ENCODE measurements at regions not wholly inside any gene's neighbourhood (a gene's known extent, or its start where the extent isn't known, plus 50 kb on each side); places are given as distances from the start of the nearest gene placed in this dataset.
"Not testable (repeated sequence)": the region's sequence is repeated elsewhere in the genome, so short reads cannot be mapped to it uniquely, and the experiment has no call there.

- no peak for ATAC-seq
- DNase-seq (ENCODE audit: low spot score) = no peak
- intact Hi-C loops (cut with DNase I) = no loop called here
These were observed 129.2 kb downstream of the TBX18 start for GRCh38 chr6:84635081-84635761.

DNA sequence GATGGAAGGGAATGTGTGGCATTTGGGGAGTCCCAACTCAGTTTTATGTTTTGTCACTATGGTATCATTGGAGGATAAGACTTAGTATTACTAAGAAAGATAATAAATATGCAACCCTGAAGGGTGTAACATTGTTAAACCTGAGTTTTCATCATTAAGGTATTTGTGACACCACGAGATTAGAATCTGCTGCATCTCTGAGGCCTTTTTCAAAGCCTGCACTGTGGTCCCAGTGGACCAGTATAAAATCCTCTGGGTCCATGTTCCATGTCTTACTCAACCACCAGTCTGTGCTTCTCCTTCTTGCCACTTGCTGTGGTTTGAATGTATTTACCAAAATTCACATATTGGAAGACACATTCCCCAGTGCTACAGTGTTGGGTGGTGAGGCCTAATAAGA is 130.6 kb downstream of the TBX18 start:
- no peak for ATAC-seq
- DNase-seq (ENCODE audit: low spot score) = no peak
- intact Hi-C loops (cut with DNase I) = no loop called here

DNA sequence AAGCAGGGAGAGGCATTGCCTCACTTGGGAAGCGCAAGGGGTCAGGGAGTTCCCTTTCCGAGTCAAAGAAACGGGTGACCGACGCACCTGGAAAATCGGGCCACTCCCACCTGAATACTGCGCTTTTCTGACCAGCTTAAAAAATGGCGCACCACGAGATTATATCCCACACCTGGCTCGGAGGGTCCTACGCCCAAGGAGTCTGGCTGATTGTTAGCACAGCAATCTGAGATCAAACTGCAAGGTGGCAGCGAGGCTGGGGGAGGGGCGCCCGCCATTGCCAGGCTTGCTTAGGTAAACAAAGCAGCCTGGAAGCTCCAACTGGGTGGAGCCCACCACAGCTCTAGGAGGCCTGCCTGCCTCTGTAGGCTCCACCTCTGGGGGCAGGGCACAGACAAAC is 137.9 kb downstream of the TBX18 start:
- intact Hi-C loops (cut with DNase I); ATAC-seq; DNase-seq (ENCODE audit: low spot score): not testable (repeated sequence)

- intact Hi-C loops (cut with DNase I) = no loop called here
- no peak for DNase-seq (ENCODE audit: low spot score)
- no peak for ATAC-seq
These were observed 138.9 kb downstream of the TBX18 start for GRCh38 chr6:84625506-84625905.

GRCh38 chr6:84623956-84624680 is 140.3 kb downstream of the TBX18 start:
- ATAC-seq = peak; percentile 95
- no peak for DNase-seq (ENCODE audit: low spot score)
- intact Hi-C loops (cut with DNase I) = no loop called here

- DNase-seq (ENCODE audit: low spot score) (no peak), ATAC-seq (peak; percentile 39)
- intact Hi-C loops (cut with DNase I) = no loop called here
These were observed 145.6 kb downstream of the TBX18 start for GRCh38 chr6:84618836-84619235.

DNA sequence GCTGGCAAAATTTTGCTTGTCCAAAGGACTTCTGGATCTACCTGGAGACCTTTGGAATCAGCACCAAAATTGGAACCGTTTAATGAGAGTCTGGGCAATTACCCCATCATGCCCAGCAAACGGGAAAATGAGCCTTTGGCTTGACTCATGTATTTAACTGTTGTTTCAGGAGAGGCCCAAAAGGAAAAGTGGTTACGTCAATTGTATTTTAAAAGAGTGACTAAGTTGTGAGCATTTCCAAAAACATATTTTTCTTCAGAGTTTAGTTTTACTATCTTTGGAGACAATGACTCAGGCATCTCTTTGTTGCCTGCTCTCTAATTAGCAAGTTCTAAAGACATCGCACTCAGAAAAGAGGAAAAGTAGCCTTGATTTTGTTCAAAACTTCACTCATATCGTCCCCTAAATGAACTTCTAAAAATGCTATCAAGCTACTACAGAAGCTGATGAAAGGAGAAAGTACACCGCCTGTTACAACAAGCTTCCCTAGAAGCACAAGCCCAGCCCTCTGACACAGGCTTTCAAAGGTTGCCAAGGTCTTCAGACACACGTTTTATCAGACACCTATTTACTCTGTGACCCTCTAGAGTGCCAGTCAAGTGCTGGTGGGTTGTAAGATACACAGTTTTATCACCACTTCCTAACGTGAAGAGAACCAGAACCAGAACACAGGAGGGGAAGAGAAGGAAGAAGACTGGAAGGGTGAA is 146.2 kb downstream of the TBX18 start:
- ATAC-seq (peak; percentile 75), DNase-seq (ENCODE audit: low spot score) (no peak)
- intact Hi-C loops (cut with DNase I) = no loop called here

DNA sequence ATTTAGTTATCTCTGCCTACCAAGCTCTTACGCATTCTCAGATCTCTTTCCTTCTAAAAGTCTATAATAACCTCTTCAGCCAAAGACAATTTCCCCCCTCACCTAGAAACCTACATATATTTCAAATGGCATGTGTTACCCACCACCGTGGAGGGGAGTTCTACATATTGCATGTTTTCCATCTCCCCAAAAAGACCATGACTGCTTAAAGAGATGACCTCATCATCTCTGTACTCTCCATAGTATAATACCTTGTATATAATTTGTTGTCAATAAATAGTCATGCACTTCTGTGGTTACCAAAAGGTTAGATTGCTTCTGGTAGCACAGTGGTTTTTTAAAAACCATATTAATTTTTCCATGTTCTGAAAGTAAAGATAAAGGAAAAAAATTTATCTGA is 148.4 kb downstream of the TBX18 start:
- intact Hi-C loops (cut with DNase I) = no loop called here
- ATAC-seq = no peak
- DNase-seq (ENCODE audit: low spot score) = no peak

DNA sequence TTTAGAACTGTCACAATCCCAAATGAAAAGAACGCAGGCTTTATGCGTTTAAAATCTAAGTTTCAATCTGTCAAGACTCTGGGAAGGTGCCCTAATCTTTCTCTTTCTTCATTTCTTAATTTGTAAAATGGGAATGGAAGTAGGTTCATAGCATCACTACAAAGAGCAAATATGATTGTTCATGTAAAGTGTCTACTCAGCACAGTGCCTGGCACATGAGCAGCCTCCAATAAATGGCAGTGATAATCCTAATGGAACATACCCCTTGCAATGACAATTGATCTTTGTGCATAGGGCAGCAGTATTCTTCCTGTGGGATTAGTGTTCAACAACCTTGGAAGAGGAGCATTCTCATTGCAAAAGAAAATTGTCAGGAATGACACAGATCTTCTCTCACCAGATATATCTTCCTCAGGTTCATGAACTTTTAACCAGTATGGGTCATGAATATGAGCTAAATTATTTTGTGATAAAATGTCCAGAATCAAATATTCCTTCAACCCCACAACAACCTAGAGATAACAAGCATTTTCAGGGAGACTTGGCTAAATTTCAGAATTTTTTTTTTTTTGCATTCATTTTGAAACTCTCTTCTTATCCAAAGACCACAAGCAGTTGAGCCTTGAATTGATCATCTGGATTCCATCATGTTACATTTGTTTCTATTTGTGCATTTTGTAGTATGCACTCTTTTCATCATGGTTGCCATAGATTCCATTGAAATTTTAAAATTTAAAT is 149.1 kb downstream of the TBX18 start:
- ATAC-seq (no peak), DNase-seq (ENCODE audit: low spot score) (no peak)
- intact Hi-C loops (cut with DNase I) = no loop called here

- ATAC-seq (no peak), DNase-seq (ENCODE audit: low spot score) (no peak)
- intact Hi-C loops (cut with DNase I) = no loop called here
These were observed 157.5 kb downstream of the TBX18 start for GRCh38 chr6:84606860-84607259.

DNA sequence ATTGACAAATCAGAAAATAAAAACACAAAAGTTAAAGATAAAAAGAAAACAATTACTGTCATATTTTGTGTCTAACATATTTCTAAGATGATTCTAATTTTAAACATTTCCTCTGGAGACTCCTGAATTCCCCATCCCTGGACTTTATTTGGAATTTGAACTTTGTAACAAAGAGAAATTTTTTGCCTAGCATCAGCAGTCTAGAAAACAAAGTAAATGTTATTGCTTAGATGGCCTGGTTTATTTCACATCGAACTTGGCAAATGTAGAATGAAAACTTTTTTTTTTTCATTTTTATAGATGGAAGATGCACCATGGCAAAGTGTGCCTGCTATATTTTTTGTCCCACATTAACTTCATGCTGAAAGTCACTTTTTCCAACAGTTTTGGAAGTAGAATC is 159.1 kb downstream of the TBX18 start:
- DNase-seq (ENCODE audit: low spot score) = no peak
- intact Hi-C loops (cut with DNase I) = no loop called here
- ATAC-seq = no peak

DNA sequence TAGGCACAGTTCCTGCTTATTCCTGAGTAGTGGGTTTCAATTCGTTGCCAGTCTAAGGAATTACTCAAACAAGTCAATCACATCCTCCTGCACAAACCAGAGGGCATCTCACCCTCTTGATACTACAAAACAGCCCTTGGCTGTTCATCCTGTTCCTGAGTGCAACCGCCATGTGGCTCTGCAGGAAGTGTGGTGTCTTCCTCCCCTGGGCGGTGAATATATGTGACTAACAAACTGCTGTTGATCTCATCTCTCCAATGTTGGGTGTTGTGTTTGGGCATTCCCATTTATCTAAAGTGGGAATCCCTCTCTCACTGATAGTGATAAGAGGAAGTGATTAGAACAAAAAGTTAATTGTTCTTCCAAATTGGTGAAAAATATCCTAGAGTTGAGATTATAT is 163.0 kb downstream of the TBX18 start:
- DNase-seq (ENCODE audit: low spot score) (no peak), ATAC-seq (no peak)
- intact Hi-C loops (cut with DNase I) = no loop called here

- no peak for DNase-seq (ENCODE audit: low spot score)
- intact Hi-C loops (cut with DNase I) = no loop called here
- no peak for ATAC-seq
These were observed 164.4 kb downstream of the TBX18 start for GRCh38 chr6:84599991-84600390.

DNA sequence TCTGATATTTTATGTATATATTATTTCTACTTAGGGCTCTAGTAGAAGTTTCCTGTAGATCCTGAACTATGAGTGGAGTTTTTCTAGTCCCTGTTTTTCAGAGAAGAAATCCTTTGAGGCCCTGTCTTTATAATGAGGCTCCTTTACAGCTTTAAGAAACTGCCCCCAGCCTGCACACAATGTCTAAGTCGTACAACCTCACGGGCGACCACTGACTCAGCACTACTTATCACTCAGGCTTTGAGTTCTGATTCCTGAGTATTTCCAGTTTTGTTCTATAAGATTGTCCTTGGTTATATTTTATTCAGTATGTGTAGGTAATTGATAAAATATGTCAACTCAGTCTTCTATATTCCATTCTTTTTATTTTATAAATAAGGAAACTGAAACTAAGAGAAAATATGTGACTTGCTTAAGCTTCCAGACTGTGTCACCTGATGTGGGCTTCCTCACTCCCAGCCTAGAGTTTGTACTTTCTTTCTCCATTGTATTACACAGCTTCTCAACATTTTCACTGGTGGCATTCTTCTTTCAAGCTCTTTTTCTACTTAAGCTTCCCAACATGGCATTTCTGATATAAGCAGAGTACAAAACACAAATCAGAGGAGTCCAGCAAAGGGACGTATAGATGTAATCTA is 167.0 kb downstream of the TBX18 start:
- DNase-seq (ENCODE audit: low spot score) (no peak), ATAC-seq (no peak)
- intact Hi-C loops (cut with DNase I) = no loop called here

GRCh38 chr6:84596488-84596887 is 167.9 kb downstream of the TBX18 start:
- ATAC-seq (no peak), DNase-seq (ENCODE audit: low spot score) (no peak)
- intact Hi-C loops (cut with DNase I) = no loop called here

GRCh38 chr6:84588697-84589080 is 175.7 kb downstream of the TBX18 start:
- ATAC-seq = no peak
- intact Hi-C loops (cut with DNase I) = no loop called here
- no peak for DNase-seq (ENCODE audit: low spot score)

DNA sequence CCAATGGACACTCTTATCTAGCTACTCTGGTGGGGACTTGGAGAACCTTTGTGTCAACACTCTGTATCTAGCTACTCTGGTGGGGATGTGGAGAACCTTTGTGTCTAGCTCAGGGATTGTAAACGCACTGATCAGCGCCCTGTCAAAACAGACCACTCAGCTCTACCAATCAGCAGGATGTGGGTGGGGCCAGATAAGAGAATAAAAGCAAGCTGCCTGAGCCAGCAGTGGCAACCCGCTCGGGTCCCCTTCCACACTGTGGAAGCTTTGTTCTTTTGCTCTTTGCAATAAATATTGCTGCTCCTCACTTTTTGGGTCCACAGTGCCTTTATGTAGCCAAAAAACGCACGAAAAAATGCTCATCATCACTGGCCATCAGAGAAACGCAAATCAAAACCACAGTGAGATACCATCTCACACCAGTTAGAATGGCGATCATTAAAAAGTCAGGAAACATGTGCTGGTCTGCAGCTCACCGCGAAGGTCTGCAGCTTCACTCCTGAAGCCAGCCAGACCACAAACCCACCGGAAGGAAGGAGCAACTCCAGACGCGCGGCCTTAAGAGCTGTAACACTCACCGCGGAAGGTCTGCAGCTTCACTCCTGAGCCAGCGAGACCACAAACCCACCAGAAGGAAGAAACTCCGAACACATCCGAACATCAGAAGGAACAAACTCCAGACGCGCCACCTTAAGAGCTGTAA is 176.3 kb downstream of the TBX18 start:
- ATAC-seq; intact Hi-C loops (cut with DNase I); DNase-seq (ENCODE audit: low spot score): not testable (repeated sequence)

DNA sequence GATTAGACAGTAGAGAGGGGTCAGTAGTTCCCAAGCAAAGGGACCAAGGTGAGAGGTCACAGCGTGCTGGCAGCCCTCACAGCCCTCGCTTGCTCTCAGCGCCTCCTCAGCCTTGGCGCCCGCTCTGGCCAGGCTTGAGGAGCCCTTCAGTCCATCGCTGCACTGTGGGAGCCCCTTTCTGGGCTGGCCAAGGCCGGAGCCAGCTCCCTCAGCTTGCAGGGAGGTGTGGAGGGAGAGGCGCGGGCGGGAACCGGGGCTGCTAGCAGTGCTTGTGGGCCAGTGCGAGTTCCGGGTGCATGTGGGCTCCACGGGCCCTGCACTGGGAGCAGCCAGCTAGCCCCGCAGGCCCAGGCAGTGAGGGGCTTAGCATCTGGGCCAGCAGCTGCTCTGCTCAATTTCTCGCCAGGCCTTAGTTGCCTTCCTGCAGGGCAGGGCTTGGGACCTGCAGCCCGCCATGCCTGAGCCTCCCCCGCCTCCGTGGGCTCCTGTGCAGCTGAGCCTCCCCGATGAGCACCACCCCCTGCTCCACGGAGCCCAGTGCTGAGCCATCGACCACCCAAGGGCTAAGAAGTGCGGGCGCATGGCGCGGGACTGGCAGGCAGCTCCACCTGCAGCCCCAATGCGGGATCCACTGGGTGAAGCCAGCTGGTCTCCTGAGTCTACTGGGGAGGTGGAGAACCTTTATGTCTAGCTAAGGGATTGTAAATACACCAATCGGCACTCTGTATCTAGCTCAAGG is 177.0 kb downstream of the TBX18 start:
- DNase-seq (ENCODE audit: low spot score); intact Hi-C loops (cut with DNase I); ATAC-seq: not testable (repeated sequence)

Data from sciatic nerve (tissue), 2 donors.